GM12891 (cell line): ENCODE measurements at regions not wholly inside any gene's neighbourhood (a gene's known extent, or its start where the extent isn't known, plus 50 kb on each side); places are given as distances from the start of the nearest gene placed in this dataset.

Source experiments
- DNase-seq: peaks from one replicate; pipeline ENCODE4 v3.0.0; 2011; ENCODE audit warnings: low spot score; ENCODE audit not compliant: insufficient read length
- FAIRE-seq: peaks from 2 replicates; lab custom pipeline; 2011; peaks lifted over from hg19 to GRCh38; lab: Jason Lieb, UNC
- PAX5 ChIP-seq: IDR thresholded peaks from 2 replicates; pipeline ENCODE4 v1.6.1; 2011; ENCODE audit warnings: low read length, moderate library complexity, mild to moderate bottlenecking; ENCODE audit not compliant: insufficient read depth, severe bottlenecking
- POLR2A ChIP-seq: IDR thresholded peaks from 2 replicates; pipeline ENCODE4 v1.6.1; 2011; ENCODE audit warnings: low read depth, low read length, control low read depth
- POLR2AphosphoS5 ChIP-seq: IDR thresholded peaks from 2 replicates; pipeline ENCODE4 v1.6.1; 2011; ENCODE audit warnings: low read depth, low read length, control low read depth
- POU2F2 ChIP-seq: IDR thresholded peaks from 2 replicates; pipeline ENCODE4 v1.6.1; 2011; ENCODE audit warnings: low read depth, mild to moderate bottlenecking, control low read depth, low read length, moderate library complexity
- SPI1 ChIP-seq: IDR thresholded peaks from 2 replicates; pipeline ENCODE4 v1.6.1; 2011; ENCODE audit warnings: low read depth, low read length, control low read depth
- TAF1 ChIP-seq: IDR thresholded peaks from 2 replicates; pipeline ENCODE4 v1.6.1; 2011; ENCODE audit warnings: low read depth, low read length, control low read depth

DNA sequence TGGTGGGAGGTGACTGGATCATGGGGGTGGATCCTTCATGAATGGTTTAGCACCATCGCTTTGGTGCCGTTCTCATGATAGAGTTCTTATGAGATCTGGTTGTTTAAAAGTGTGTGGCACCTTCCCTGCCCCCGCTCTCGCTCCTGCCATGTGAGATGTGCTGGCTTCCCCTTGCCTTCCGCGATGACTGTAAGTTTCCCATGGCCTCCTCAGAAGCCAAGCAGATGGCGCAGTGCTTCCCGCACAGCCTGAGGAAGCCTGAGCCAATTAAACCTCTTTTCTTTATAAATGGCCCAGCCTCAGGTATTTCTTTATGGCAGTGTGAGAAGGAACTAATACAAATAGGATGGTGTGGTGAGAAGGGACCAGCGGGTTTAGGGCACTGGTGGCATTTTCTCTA, 243.3 kb upstream of the CELF2 start:
- FAIRE-seq, result no peak
- no peak for DNase-seq
- TF ChIP-seq SPI1 (no peak), POLR2AphosphoS5 (no peak), TAF1 (no peak), POU2F2 (no peak), POLR2A (no peak), PAX5 (no peak)

DNA sequence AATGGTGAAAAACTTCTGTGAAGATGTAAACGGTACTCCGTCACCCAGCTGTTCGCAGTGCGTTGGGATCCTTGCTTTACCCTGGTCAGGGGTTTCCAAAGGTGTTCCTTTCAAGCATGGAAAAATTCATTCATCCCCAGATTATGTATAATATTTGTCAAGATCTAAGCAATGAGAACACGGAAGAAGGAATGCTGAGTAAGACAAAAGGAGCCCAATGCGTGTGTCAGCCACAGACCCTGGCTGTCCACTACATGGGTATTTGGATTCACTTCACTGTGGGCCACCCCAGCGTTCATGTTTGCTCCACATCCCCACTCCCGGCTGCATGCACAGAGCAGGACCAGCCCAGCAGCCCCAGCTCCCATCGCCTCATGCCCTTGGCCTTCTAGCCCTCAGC, 241.3 kb upstream of the CELF2 start:
- FAIRE-seq, result no peak
- TF ChIP-seq POU2F2, result no peak
- DNase-seq, result no peak

DNA sequence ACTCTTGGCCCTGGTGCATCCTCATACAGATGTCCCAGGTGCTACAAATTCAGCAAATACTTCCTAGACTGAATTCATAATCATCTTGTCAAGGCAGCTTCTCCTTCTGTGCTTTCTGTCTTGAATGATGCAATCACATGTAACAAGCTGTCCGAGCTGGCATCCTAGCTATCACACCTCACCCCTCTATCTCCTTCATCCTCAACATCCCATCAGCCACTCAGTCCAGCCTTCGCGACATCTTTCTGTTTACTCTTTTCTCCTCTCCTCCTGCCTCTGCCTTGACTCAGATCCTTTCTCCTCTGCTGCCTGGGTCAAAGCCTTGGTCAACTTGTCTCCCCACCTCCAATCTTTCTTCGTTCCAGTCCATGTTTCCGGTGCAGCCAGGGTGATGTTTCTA, 240.4 kb upstream of the CELF2 start:
- FAIRE-seq (no peak), DNase-seq (no peak)
- TF ChIP-seq TAF1 (no peak), POLR2A (no peak), SPI1 (no peak), POU2F2 (no peak), POLR2AphosphoS5 (no peak), PAX5 (no peak)

DNA sequence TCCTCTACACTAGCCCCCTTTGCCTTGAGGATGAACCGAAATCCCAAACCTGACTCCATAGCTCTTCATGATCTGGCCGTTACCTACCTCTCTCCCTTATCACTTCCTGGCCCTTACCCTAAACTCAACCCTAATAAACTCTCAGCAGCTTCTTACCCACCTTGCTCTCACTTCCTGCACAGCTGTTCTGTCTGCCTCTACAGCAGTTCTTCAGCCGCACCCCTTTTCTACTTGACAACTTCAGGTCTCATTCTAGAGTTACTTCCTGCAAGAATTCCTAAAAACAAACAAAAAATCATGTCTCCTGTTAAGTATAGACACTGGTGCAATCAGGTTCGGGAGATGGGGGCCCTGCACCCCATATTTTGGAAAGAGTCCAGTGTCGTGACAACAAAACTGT, 239.9 kb upstream of the CELF2 start:
- DNase-seq (no peak), FAIRE-seq (no peak)
- TF ChIP-seq SPI1 (no peak), PAX5 (no peak), POLR2A (no peak), TAF1 (no peak), POU2F2 (no peak)

DNA sequence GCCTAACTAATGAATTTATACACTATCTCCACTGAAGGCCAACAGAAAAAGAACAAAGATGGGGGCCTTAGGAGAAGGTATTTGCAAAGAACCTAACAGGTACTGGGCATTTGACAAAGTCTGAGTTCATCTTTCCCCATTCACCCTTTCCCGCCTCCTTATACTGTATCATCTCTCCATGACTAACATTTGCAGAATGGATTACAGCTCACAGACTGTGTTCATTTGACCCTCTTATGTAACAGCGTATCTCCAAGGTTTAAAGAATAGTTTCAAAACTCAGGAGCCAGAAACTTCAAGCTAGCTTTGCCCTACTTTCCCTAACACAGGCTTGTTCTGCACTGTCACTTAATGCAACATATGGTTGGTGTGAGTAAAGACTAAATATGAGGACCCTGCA, 238.7 kb upstream of the CELF2 start:
- FAIRE-seq, result no peak
- no peak for DNase-seq
- no peak for TF ChIP-seq SPI1
- no peak for TF ChIP-seq TAF1
- no peak for TF ChIP-seq PAX5
- TF ChIP-seq POU2F2, result no peak
- no peak for TF ChIP-seq POLR2A
- no peak for TF ChIP-seq POLR2AphosphoS5

DNA sequence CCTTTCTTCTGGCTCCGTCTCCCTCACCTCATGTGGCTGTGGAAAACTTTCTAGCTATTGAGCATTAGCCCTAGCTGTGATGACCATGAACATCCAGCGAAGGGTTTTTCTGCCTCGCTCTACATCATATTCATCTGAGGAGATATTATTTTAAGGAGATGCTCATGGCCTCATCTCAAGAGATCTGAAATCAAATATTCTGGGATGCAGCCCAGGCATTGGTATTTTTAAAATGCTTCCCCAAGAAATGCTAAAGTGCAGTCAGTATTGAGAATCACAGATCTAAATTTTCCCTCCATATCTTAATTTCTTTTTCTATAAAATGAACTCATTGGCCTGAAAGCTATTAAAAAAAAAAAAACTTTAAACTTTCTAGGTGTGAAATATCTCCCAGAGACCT, 238.2 kb upstream of the CELF2 start:
- DNase-seq, result no peak
- no peak for FAIRE-seq
- TF ChIP-seq SPI1 (no peak), POLR2A (no peak), TAF1 (no peak), POU2F2 (no peak), PAX5 (no peak), POLR2AphosphoS5 (no peak)

DNA sequence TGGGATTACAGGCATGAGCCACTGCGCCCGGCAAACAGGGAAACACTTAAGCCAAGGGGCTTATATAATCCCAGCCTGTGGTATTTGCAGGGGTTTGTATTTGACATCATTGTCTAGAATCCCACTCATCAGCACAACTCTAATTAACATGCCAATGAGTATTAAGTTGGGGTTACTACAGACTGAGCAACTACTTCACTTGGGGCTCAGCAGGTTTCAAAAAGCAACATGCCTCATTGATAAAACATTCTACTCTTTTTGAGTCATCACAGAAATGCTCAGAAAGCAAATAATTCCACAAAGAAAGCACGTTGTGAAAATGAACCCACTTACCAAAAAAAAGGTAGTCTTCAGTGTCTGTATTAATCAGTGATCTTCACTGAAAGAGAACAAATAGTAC, 236.9 kb upstream of the CELF2 start:
- TF ChIP-seq POU2F2, result no peak
- TF ChIP-seq TAF1, result no peak
- no peak for TF ChIP-seq POLR2AphosphoS5
- no peak for TF ChIP-seq PAX5
- TF ChIP-seq SPI1, result no peak
- no peak for TF ChIP-seq POLR2A
- FAIRE-seq (no peak), DNase-seq (no peak)

DNA sequence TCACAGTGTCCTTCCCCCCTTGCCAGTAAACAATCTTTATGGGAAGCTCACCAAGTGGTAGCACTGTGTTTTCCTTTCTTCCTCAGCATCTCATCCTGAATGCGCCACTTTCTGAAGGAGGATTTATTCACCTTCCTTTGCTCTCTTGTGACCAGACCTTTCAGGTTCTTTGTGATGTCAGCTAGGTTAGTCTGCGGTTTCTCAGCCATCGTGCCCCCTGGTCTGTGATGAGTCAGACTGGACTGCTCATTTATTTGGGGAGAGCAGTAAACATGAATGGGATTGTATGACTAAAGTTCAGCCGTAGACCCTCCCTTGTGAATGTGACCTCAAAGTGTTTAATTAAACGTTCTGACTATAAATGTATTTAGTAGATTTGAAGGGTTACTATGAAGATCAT, 235.1 kb upstream of the CELF2 start:
- DNase-seq (no peak), FAIRE-seq (no peak)
- TF ChIP-seq TAF1, result no peak
- no peak for TF ChIP-seq POU2F2
- TF ChIP-seq PAX5, result no peak

GRCh38 chr10:10785627-10786026, 232.0 kb upstream of the CELF2 start:
- DNase-seq (no peak), FAIRE-seq (no peak)
- no peak for TF ChIP-seq PAX5
- TF ChIP-seq POU2F2, result no peak

- FAIRE-seq (no peak), DNase-seq (no peak)
- TF ChIP-seq POLR2A (no peak), TAF1 (no peak), PAX5 (no peak), SPI1 (no peak), POU2F2 (no peak), POLR2AphosphoS5 (no peak)
Measured at GRCh38 chr10:10786109-10787090, 231.3 kb upstream of the CELF2 start.
